ENCODE measurements at regions not wholly inside any gene's neighbourhood (a gene's known extent, or its start where the extent isn't known, plus 50 kb on each side); places are given as distances from the start of the nearest gene placed in this dataset.

DNA sequence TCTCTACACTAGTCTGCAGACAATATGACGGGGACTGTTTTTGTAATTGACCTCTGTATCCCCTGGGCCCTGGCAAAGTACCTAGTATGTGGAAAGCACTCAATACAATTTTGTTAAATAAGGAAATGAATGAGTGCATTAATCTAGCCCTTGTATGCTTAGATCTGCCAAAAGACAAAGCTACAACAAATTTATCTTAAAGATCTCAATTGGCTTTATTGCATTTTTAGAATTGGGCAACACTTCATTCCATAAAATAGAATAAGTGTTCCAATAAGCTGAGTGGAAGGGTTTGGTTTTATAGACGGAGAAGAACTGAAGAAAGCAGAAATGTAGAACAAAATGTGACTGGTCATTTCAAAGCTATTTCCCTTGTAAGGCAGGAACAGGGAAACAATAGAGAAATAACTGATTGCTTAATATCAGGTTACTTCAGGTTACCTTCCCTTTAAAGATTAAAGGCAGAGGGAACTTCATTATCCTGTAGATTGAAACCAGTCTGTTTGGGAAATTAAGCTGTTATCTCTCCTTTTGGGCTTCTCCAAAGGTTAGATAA, 108.3 kb upstream of the MME start:
- TF ChIP-seq, protein P1, sequence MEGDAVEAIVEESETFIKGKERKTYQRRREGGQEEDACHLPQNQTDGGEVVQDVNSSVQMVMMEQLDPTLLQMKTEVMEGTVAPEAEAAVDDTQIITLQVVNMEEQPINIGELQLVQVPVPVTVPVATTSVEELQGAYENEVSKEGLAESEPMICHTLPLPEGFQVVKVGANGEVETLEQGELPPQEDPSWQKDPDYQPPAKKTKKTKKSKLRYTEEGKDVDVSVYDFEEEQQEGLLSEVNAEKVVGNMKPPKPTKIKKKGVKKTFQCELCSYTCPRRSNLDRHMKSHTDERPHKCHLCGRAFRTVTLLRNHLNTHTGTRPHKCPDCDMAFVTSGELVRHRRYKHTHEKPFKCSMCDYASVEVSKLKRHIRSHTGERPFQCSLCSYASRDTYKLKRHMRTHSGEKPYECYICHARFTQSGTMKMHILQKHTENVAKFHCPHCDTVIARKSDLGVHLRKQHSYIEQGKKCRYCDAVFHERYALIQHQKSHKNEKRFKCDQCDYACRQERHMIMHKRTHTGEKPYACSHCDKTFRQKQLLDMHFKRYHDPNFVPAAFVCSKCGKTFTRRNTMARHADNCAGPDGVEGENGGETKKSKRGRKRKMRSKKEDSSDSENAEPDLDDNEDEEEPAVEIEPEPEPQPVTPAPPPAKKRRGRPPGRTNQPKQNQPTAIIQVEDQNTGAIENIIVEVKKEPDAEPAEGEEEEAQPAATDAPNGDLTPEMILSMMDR (conservative IDR thresholded peaks at IDR 0.05; ENCODE audit: low read length), result no peak
- no peak for TF ChIP-seq EZH2phosphoT487 (IDR thresholded peaks at IDR 0.05; ENCODE audit: borderline replicate concordance)
